Activated T-cell treated with anti-CD3 and anti-CD28 coated beads for 48 hours (primary cell): ENCODE measurements at regions not wholly inside any gene's neighbourhood (a gene's known extent, or its start where the extent isn't known, plus 50 kb on each side); places are given as distances from the start of the nearest gene placed in this dataset.

ENCODE experiments used
- DNase-seq: peaks from one replicate; pipeline ENCODE4 v3.0.0-alpha.2; 2020; ENCODE audit warnings: low read depth

- no peak for DNase-seq
Measured at GRCh38 chr3:27590437-27591298, 106.5 kb upstream of the SLC4A7 start.

GRCh38 chr3:27589795-27590194 lies 105.6 kb upstream of the SLC4A7 start:
- no peak for DNase-seq

GRCh38 chr3:27585429-27585828 lies 101.2 kb upstream of the SLC4A7 start:
- DNase-seq, result no peak

GRCh38 chr3:27584874-27585273 lies 100.7 kb upstream of the SLC4A7 start:
- no peak for DNase-seq

GRCh38 chr3:27581852-27582251 lies 97.7 kb upstream of the SLC4A7 start:
- DNase-seq, result no peak

GRCh38 chr3:27578032-27578431 lies 93.8 kb upstream of the SLC4A7 start:
- no peak for DNase-seq

GRCh38 chr3:27577504-27577903 lies 93.3 kb upstream of the SLC4A7 start:
- no peak for DNase-seq

- DNase-seq, result no peak
Measured at GRCh38 chr3:27576171-27576570, 92.0 kb upstream of the SLC4A7 start.

GRCh38 chr3:27575499-27575898 lies 91.3 kb upstream of the SLC4A7 start:
- DNase-seq, result no peak

- no peak for DNase-seq
Measured at GRCh38 chr3:27574438-27574795, 90.2 kb upstream of the SLC4A7 start.

- DNase-seq, result no peak
Measured at GRCh38 chr3:27573780-27574437, 89.7 kb upstream of the SLC4A7 start.

- no peak for DNase-seq
Measured at GRCh38 chr3:27573138-27573537, 89.0 kb upstream of the SLC4A7 start.

- DNase-seq, result no peak
Measured at GRCh38 chr3:27571345-27571744, 87.2 kb upstream of the SLC4A7 start.

- no peak for DNase-seq
Measured at GRCh38 chr3:27570421-27571106, 86.4 kb upstream of the SLC4A7 start.

- no peak for DNase-seq
Measured at GRCh38 chr3:27568393-27568792, 84.2 kb upstream of the SLC4A7 start.

GRCh38 chr3:27567251-27567650 lies 83.1 kb upstream of the SLC4A7 start:
- DNase-seq, result no peak

- no peak for DNase-seq
Measured at GRCh38 chr3:27565201-27565852, 81.1 kb upstream of the SLC4A7 start.

GRCh38 chr3:27561576-27561975 lies 77.4 kb upstream of the SLC4A7 start:
- DNase-seq, result no peak

- no peak for DNase-seq
Measured at GRCh38 chr3:27560484-27561056, 76.4 kb upstream of the SLC4A7 start.

- no peak for DNase-seq
Measured at GRCh38 chr3:27559835-27560234, 75.7 kb upstream of the SLC4A7 start.

- DNase-seq, result no peak
Measured at GRCh38 chr3:27559381-27559780, 75.2 kb upstream of the SLC4A7 start.

- DNase-seq, result no peak
Measured at GRCh38 chr3:27557411-27557810, 73.2 kb upstream of the SLC4A7 start.
